ENCODE measurements at regions not wholly inside any gene's neighbourhood (a gene's known extent, or its start where the extent isn't known, plus 50 kb on each side); places are given as distances from the start of the nearest gene placed in this dataset.

GRCh38 chr3:161444694-161445077, 51.9 kb upstream of the OTOL1 start:
- H3K27me3 ChIP-seq (replicated peaks in 1 of 7): no peaks in the 10 kb centered on the region
- intact Hi-C loops (cut with DNase I; ENCODE audit: low total_unique reads): no loop called here
- H3K27ac ChIP-seq: no peak overlapping the region
- no peaks in the 10 kb centered on the region for H3K36me3 ChIP-seq
- TF ChIP-seq, protein P1, sequence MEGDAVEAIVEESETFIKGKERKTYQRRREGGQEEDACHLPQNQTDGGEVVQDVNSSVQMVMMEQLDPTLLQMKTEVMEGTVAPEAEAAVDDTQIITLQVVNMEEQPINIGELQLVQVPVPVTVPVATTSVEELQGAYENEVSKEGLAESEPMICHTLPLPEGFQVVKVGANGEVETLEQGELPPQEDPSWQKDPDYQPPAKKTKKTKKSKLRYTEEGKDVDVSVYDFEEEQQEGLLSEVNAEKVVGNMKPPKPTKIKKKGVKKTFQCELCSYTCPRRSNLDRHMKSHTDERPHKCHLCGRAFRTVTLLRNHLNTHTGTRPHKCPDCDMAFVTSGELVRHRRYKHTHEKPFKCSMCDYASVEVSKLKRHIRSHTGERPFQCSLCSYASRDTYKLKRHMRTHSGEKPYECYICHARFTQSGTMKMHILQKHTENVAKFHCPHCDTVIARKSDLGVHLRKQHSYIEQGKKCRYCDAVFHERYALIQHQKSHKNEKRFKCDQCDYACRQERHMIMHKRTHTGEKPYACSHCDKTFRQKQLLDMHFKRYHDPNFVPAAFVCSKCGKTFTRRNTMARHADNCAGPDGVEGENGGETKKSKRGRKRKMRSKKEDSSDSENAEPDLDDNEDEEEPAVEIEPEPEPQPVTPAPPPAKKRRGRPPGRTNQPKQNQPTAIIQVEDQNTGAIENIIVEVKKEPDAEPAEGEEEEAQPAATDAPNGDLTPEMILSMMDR (IDR thresholded peaks at IDR 0.05 in 8 of 11, conservative IDR thresholded peaks at IDR 0.05 in 3 of 11): no peak
- no peak for TF ChIP-seq POLR2AphosphoS5 (IDR thresholded peaks at IDR 0.05)
- no peak overlapping the region for H3K4me3 ChIP-seq
- WGBS, 5 donors: 59 to 79% (median 72%) methylated on average over 3 of the region's 3 CpGs
- no peak for DNase-seq
- peaks cover 0 to 8% (median 3%) of the 10 kb centered on the region in 8 donors for H3K9me3 ChIP-seq
- no peaks in the 10 kb centered on the region for H3K4me1 ChIP-seq

DNA sequence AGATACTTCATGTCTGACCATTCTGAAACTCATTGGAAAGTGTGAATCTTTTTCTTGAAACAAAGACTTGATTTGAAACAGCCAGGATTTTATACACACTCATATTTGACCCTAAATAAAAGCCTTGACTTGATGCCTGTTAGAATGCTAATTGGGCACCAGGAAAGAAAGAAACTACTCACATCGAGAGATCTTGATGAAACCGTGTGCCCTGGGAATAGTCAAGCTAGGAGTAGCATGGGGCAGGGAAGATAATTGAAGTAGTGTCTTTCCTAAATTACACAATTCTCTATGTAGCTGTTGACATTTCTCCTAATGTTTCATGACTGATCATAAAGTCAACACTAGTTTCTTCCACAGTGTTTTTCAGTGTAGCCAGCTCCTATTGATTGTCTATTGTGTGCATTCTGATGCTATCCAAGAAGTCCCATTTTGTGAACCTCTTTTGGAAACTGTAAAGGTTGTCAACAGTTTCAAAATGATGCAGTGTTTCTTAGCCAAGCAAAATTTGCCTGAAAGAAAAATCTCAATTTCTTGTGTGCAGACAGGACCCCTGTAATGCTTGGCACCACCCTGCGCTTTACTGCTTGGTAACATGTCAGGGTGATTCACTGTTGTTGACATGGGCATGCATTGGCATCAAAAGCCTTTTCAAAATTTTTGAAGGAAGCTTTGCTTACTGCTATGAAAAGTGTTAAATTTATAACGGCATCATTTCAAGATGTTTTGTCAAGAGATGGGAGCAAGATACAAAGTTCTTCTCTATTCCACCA, 52.5 kb upstream of the OTOL1 start:
- no peak for TF ChIP-seq POLR2AphosphoS5 (IDR thresholded peaks at IDR 0.05)
- TF ChIP-seq POLR2A (IDR thresholded peaks at IDR 0.05): no peak
- TF ChIP-seq, protein P1 (IDR thresholded peaks at IDR 0.05 in 8 of 11, conservative IDR thresholded peaks at IDR 0.05 in 3 of 11): no peak
- peaks cover 0 to 8% (median 3%) of the 10 kb centered on the region in 8 donors for H3K9me3 ChIP-seq
- DNase-seq: no peak
- no peak overlapping the region for H3K27ac ChIP-seq
- H3K4me3 ChIP-seq: no peak overlapping the region
- no peaks in the 10 kb centered on the region for H3K27me3 ChIP-seq (replicated peaks in 1 of 7)
- no peaks in the 10 kb centered on the region for H3K4me1 ChIP-seq
- no peaks in the 10 kb centered on the region for H3K36me3 ChIP-seq
- WGBS, 5 donors: 88 to 95% (median 94%) methylated on average over 4 of the region's 4 CpGs
- intact Hi-C loops (cut with DNase I; ENCODE audit: low total_unique reads): no loop called here

GRCh38 chr3:161430307-161430706, 59.0 kb upstream of the SPTSSB start:
- 85 to 93% (median 91%) methylated on average over 4 of the region's 4 CpGs for WGBS, 5 donors
- no peak for DNase-seq

DNA sequence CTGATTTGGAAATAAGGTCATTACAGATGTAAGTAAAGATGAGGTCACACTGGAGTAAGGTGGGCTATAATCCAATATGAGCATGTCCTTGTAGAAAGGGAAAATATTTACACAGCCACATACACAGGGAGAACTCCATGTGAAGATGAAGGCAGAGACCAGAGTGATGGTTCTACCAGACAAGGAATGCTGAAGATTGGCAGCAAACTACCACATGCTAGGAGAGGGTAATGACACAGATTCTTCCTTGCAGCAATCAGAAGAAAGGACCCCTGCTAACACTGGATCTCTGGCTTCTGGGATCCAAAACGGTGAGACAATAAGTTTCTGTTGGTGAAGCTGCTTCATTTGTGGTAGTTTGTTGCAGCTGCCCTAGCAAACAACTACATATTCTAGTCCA, 56.0 kb upstream of the SPTSSB start:
- Histone ChIP-seq H3K4me3 (no peak overlapping the region), H3K9me3 (no peaks in the 10 kb centered on the region), H3K27me3 (replicated peaks in 1 of 7) (no peaks in the 10 kb centered on the region), H3K36me3 (no peaks in the 10 kb centered on the region), H3K4me1 (peaks cover 0 to 3% (median 0%) of the 10 kb centered on the region in 6 donors), H3K27ac (no peak overlapping the region)
- 31 to 50% (median 38%) methylated on average over 1 of the region's 1 CpG for WGBS, 5 donors
- no peak for TF ChIP-seq POLR2A (IDR thresholded peaks at IDR 0.05)
- TF ChIP-seq, protein P1 (IDR thresholded peaks at IDR 0.05 in 8 of 11, conservative IDR thresholded peaks at IDR 0.05 in 3 of 11): no peak
- TF ChIP-seq POLR2AphosphoS5 (IDR thresholded peaks at IDR 0.05): no peak
- no peak for DNase-seq
- intact Hi-C loops (cut with DNase I; ENCODE audit: low total_unique reads): loop anchor here (10.0 kb wide), 1 partner anchor 723 kb away; no protein-coding TSS in a partner anchor

More at GRCh38 chr3:161430307-161430706, 59.0 kb upstream of the SPTSSB start:
- Histone ChIP-seq H3K27ac (no peak overlapping the region), H3K4me1 (no peaks in the 10 kb centered on the region), H3K4me3 (no peak overlapping the region), H3K36me3 (no peaks in the 10 kb centered on the region), H3K9me3 (no peaks in the 10 kb centered on the region), H3K27me3 (replicated peaks in 1 of 7) (peaks cover 0 to 3% (median 0%) of the 10 kb centered on the region in 7 donors)
- TF ChIP-seq POLR2A (IDR thresholded peaks at IDR 0.05) (no peak), POLR2AphosphoS5 (IDR thresholded peaks at IDR 0.05) (no peak)
- TF ChIP-seq, protein P1 (IDR thresholded peaks at IDR 0.05 in 8 of 11, conservative IDR thresholded peaks at IDR 0.05 in 3 of 11): no peak
- intact Hi-C loops (cut with DNase I; ENCODE audit: low total_unique reads): no loop called here

Data from spleen (tissue), 11 donors.